HG03575 (cell line): ENCODE measurements at regions not wholly inside any gene's neighbourhood (a gene's known extent, or its start where the extent isn't known, plus 50 kb on each side); places are given as distances from the start of the nearest gene placed in this dataset.

Experiments
- ATAC-seq: cut with Tn5 transposase; IDR thresholded peaks from one replicate; pipeline ENCODE4 v1.9.1; 2021; ENCODE audit not compliant: unreplicated experiment, insufficient number of reproducible peaks, low FRiP score; ENCODE audit errors: extremely low read depth

DNA sequence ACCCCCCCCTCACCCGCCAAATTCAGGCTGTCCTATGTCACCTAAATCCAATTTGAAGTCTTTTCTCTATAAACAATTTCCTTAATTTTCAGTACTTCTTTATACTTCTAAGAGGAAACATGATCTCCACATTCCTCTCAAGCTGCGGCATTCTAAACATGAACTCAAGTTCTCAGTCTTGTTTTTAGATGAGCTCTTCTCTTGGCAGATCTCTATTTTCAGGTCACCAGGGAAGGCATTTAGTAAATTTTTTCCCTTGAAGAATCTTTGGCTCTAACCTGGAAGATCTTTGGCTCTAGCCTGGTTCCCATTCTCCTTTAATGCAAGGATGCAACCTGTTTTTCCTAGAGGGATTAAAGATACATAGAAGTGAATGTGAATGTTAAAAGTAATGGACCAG lies 193.4 kb downstream of the ATG4C start:
- no peak for ATAC-seq

DNA sequence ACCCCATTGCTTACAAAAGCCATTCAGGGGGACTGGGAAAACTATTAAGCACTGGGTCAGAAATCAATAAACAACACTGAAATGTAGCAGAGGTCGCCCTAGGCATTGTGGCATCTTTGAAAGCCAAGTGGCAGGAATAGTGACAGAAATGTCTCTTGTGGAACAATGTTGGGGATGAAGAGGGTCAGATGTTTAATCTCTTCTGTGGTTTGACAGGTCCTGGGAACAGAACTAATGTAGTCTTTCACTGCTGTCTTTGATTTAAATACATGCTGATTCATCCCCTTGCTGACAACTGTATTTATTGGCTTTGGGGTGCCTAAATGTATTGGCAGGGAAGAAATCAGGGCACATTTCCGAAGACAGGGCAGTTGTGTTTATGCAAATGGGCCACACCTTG lies 194.8 kb downstream of the ATG4C start:
- no peak for ATAC-seq

DNA sequence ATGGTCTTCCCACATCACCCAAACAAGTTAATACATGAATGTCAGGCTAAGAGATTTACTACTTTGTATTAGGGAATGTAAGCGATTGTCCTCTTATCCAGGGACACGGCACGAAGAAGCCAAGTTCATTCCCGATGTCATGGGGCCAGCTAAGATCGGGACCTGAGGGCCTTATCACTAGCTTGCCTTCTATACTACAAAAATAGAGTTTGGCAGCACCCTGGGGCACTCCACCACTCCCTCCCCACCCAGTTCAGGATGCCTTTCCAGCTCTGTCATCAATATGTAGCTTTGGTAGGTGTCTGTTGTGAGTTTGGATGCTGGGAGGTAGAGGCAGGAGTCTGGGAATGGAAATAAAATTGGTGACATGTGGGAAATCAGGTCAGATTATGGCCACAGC lies 197.5 kb downstream of the ATG4C start:
- no peak for ATAC-seq

DNA sequence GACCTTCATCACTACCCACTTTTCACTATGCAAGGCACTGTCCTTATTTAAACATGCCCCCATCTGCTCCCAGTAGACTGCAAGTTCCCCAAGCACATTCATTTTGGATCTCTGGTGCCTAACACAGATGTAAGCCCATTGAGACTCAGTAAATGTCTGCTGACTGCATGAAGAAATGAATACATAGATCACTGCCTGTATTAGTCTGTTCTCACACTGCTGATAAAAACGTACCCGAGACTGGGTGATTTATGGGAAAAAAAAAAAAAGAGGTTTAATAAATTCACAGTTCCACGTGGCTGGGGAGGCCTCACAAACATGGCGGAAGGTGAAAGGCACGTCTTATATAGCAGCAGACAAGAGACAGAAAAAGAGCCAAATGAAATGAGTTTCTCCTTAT lies 204.9 kb downstream of the ATG4C start:
- no peak for ATAC-seq

DNA sequence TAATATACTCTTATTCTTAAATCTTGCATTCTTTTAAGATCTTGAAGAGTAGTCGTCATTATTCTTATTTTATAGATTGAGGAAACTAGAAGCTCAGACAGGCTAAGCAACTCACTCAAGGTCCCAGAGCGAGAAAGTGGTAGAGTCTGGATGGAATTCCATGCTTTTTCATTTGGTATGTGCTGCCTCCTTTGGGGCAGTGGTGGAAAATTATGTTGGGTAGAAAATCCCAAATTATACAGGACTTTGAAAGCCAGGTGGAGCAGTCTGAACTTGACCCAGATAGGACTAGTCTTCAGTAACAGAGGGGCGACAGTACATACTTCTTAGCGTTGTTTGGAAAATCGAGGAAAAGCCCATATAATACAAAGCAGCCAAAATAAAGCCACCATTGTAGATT lies 205.6 kb downstream of the ATG4C start:
- ATAC-seq = no peak

DNA sequence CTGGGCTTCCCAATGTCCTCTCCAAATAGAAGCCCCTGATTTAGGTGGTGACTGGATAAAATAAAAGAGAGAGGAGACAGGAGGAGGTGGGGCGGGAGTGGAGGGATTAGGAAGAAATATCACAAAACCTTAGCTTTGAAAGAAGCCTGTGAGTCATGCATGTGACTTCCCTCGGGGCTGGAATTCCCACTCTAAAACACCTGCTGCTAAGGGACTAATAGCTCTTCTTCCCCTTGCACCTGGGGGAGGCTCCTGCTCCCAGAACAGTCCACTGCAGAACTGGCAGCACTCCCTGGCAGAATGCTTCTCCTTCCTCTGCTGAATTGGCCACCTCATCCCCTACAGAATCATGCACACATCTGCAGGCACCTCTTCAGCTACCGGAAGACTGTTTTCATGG lies 207.2 kb downstream of the ATG4C start:
- no peak for ATAC-seq

DNA sequence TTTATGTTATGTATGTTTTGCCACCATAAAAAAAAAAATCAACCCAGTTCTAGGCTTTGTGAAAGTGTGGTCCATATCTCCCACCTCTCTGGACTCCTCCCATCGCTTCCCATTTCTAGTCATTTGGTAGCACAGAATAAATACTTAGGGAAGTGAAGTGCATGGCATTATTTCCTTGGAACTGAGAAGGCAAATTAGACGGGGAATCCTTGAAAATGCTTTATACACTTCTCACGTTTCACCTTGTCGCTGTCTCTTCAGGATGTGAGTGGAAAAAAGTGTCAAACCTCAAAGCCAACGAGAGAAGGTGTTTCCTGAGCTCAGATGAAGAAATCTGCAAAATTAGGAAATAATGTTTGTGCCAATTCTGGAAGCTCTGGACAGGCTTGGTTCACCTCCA lies 209.9 kb downstream of the ATG4C start:
- ATAC-seq = no peak

DNA sequence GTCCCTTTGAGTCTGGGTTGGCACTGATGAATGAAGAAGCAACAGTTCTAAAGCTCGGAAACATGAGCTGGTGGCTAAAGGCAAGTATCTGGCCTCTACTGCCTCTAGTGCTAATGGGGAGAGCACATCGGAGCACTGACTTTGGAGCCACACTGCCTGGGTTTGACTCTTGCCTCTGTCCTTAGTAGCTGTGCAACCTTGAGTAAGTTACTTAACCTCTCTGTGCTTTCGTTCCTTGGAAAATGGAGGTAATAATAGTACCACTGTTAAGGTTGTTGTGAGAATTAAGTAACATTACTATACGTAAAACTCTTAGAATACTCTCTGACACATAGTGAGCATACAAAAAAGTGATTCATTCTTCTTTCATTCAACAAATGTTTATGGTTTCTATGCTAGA lies 211.2 kb downstream of the ATG4C start:
- ATAC-seq = no peak

DNA sequence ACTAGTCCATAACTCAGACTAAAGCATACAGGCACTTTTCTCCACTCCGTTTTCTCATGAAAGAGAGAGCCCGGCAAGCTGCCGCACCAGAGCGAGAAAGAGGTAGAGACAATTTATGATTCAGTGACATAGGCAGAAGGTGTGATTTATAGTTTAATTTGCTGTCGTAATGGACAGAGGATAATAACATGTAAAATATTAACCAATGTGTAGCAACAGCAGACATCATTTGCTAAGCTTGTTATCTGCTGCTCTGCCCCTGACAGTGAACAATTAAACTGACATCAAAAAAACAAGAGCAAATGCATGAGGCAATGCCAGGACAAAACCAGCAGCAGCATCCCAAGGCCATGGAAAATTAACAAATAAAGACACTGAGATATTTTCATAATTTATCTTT lies 214.0 kb downstream of the ATG4C start:
- ATAC-seq = no peak

DNA sequence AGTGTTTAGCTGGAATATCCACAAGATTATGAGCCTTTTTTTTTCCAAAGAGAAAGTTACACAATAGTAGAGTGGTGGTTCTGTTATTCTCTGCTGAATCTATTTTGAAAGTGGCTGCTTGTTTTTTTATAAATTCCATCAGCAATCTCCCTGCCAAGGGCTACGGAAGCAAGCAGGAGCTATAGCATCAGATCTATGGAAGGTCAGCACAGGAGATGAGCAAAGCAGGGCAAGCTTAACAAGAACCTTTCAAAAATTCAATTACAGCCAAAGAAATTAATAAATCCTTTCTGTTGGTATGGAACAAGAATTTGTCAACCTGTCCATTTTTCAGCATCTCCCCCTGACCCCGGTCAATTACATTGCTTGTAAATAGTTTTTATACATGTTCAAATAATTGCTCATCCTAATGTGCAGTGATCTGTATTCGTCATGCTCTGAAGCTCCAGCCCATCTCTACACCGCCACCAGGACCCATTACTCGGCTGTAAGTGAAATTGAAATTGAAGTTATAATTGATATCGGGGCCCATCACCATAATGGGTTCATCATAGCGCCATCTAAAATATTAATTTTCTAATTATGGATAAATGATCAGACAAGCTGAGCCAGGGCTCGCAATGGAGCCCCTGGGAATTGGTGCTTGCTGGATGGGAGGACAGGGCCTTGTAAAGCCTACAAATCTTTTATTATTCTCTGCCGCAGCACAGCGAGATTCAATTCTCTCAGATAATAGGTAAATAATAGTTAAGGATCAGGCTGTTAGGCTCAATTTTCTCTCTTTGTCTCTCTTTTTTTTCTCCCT lies 215.1 kb downstream of the ATG4C start:
- no peak for ATAC-seq

DNA sequence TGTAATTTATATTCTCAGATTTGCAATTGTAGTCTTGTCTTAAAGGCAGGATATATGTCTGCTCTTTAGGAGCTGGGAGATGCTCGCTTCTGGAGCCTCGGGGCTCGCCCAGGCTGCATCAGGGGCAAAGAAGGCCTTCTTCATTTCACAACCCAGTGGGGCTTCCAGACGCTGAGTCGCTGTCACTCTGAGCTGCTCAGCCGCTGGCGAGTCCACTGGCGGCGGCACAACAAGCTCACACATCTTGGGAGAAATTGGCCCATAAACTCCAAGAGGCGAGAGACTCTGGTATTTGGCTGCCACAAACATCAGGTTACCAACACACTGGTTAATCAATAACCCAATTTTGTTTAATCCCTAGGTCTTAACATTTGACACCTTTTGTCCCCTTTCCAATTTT lies 216.6 kb downstream of the ATG4C start:
- ATAC-seq = no peak

DNA sequence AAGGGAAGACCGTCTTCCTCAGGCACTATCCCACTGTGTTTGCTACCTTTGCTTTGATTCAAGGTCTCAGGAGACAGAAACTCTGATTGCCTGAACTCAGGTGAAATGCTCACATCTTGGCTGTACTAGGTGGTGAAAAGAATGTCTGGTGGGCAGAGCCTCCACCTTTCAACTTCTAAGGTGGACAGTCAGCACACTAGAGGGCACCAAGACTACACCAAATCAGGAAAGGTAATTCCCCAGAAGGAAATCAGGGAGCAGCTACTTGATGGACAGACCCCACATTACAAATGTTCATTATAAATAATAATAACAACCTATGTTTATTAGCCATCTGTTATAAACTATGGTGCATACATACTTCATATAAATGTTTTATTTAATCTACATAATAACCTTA lies 220.9 kb downstream of the ATG4C start:
- ATAC-seq = no peak

DNA sequence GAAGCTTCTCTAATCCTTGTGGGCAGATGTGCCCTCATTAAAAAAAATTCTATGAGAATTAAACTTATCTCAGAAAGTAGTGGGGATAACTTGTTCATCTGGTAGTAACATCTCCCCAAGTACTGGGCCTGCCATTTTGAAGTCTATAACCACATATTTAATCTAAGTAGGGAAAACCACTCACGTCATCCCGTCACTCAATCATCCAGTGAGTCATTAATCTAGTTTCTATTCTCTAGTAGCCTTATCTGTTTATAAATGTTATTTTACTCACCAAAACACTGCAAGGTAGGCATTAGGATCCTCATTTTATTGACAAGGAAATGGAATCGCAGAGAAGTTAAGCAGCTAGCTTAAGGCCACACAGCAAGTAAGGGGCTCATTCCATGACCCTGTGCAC lies 221.9 kb downstream of the ATG4C start:
- no peak for ATAC-seq

DNA sequence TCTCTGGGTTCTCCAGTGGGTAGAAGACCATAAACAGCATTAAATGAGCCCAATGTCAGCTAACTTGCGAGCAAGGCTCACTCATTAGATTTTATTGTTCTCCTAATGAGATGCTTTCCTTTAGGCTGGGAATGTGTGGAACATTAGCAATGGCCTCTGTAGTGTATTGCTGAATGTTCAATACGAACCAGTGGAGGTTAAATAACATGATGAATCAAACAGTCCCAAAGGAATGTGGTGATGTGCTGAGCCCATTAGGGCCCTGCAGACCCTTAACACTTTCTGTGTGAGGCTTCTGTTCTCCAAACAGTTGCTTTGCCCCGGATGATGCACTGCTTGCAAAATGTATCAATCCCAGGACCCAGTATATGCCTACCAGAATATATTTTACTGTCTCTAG lies 225.5 kb downstream of the ATG4C start:
- no peak for ATAC-seq

DNA sequence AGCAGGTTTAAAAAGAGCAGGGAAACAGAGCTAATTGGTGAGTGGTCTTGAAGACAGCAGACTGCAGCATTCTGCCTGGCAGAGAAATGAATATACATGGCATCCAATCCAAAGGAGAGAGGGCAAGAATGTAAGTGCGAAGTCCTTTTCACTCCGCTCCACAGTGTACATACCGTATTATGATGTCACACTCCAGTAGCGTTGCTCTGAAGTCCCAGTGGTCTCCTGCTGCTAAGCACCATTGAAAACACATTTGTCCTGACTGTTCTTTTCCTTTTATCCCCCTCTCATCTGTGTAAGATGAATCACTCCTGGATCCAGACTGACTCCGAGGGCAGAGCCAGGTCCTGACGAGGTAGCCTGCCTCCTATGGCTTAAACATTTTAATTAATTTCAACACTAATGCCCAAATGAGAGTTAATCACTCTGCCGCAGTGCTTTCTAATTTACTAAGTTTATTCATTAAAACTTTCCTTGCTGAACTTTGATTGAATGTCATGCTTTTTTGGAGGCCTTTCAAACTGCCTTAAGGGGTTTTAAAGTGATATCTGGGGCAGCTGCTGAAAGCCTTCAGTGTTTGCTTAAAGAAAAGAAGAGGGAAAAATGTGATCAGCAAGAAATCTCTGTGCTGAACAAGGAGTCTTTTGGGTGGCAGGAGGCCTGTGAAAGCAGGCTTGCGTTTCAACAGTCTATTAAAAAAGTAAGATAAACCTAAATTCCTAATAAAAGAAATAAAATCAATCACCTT lies 227.2 kb downstream of the ATG4C start:
- no peak for ATAC-seq

DNA sequence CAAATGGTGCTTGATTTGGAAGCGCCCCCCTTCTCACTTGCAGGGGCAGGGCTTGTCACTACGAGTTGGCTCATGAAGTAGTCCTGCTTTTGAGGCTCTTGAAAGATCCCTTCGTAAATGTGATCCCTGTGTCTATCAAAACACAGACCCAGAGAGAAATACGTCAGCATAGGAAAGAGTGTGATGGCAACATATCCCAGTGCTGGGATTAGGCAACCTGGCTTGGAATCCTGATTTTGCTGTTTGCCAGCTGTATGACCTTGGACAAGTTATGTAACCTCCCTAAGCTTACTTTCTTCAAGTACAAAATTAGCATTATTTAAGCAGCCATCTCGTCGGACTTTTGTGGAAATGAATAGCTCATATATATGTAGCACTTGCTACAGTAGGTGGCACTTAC lies 228.4 kb downstream of the ATG4C start:
- ATAC-seq = no peak

DNA sequence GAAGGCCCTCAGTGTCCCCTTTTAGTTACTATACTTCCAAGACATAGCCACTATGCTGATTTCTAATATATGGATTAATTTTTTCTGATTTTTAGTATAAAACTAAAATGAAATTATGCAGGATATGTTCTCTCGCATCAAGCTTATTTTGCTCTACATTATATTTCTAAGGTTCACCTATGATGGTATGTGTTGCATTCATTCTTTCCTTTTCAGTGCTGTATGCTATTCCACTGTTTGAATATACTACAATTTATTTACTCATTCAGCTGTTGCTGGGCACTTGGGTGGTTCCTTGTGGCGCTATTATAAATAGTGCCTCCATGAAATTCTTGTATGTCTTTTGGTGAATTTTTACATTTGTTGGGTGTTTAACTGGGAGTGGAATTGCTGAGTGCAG lies 230.3 kb downstream of the ATG4C start:
- ATAC-seq = no peak

DNA sequence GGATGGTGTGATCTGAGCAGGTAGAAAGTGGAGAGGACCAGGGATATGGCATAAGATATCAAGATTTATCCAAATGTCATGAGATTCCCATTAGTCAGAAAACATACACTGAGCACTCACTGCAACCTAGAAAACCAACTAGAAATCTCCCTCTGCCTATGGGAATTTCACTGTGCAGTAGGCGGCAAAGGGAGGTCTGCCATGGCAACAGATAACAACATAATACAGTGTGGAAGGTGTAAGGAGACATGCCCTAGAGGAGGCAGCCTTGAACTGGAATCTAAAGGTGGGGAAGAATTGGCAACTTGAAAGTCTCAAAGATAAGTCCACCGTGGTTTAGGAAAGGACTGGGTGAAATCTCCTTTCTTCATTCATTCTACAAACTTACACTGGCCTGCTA lies 238.4 kb downstream of the ATG4C start:
- no peak for ATAC-seq

DNA sequence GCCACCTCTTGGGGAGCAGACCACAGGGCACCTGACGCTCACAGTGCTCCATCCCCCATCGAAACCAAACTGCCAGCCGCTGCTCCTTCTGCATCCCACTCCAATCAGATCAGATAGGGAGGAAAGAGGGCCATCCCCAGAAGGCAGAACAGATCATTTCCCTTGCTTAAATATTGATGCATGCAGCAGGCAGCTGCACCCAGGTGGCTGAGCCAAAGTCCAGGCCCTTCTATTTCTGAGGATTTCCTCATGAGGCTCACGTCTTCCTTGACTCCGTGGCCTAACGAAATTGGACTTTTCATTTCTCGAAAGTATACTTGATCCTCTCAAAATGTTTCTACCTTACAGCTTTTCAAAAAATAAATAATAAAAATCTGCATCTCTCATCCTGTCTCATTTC lies 239.2 kb downstream of the ATG4C start:
- ATAC-seq = no peak

DNA sequence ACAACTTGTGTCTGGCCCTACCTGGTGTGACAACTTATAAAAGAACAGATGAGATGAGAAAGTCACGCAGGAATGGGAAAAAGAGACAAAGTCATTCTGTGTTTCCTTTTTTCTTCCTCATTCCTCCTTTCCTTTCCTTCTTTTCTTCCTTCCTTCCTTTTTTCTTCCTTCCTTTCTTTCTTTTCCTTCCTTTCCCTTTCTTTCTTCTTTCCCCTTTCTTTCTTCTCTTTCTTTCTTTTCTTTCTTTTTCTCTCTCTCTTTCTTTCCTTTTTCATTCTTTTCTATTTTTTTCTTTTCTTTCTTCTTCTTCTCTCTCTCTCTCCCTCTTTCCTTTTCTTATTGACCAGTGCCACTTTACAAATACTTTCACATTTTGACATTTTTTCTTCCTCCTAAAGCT lies 239.7 kb downstream of the ATG4C start:
- ATAC-seq = no peak

DNA sequence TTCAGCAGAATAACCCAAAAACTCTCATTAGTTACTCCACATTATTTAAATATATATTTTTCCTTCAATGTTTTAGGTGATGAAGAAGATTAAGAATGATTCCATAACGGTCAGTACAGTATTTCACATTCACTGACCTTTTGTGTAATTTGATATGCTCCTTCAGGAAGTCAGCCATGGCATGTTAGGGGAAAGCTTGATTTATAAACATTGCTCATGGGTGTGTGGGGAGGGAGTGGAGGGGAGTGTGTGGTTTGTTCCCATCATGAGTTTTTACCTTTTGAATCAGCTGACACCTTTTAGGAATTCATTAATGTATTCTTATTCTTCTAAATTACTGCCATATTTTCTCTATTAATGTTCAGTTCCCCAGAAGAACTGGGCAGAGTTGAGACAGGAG lies 240.2 kb downstream of the ATG4C start:
- ATAC-seq = no peak
